Activated CD8-positive, alpha-beta memory T cell treated with anti-CD3 and anti-CD28 coated beads for 24 hours (primary cell): ENCODE measurements at regions not wholly inside any gene's neighbourhood (a gene's known extent, or its start where the extent isn't known, plus 50 kb on each side); places are given as distances from the start of the nearest gene placed in this dataset.

Experiments
- DNase-seq: peaks from one replicate; pipeline ENCODE4 v3.0.0-alpha.2; 2020

- no peak for DNase-seq
Observed at GRCh38 chrX:22396408-22396807, 123.7 kb downstream of the CBLL2 start.

- no peak for DNase-seq
Observed at GRCh38 chrX:22397566-22397965, 124.9 kb downstream of the CBLL2 start.

GRCh38 chrX:22399437-22400192 lies 126.9 kb downstream of the CBLL2 start:
- no peak for DNase-seq

GRCh38 chrX:22404297-22404696 lies 131.6 kb downstream of the CBLL2 start:
- no peak for DNase-seq

GRCh38 chrX:22406201-22406737 lies 133.6 kb downstream of the CBLL2 start:
- DNase-seq = no peak

GRCh38 chrX:22409418-22409817 lies 136.7 kb downstream of the CBLL2 start:
- DNase-seq = no peak

- no peak for DNase-seq
Observed at GRCh38 chrX:22424122-22424915, 151.6 kb downstream of the CBLL2 start.

GRCh38 chrX:22424919-22425318 lies 152.2 kb downstream of the CBLL2 start:
- DNase-seq = no peak

- DNase-seq = no peak
Observed at GRCh38 chrX:22429704-22430103, 157.0 kb downstream of the CBLL2 start.

- no peak for DNase-seq
Observed at GRCh38 chrX:22430701-22431100, 158.0 kb downstream of the CBLL2 start.

- DNase-seq = no peak
Observed at GRCh38 chrX:22433292-22434070, 160.8 kb downstream of the CBLL2 start.

GRCh38 chrX:22445880-22446279 lies 173.2 kb downstream of the CBLL2 start:
- no peak for DNase-seq

GRCh38 chrX:22462959-22463358 lies 190.2 kb downstream of the CBLL2 start:
- DNase-seq = no peak

GRCh38 chrX:22467571-22467970 lies 194.9 kb downstream of the CBLL2 start:
- no peak for DNase-seq

GRCh38 chrX:22481436-22481835 lies 208.7 kb downstream of the CBLL2 start:
- no peak for DNase-seq

GRCh38 chrX:22486296-22486695 lies 213.6 kb downstream of the CBLL2 start:
- DNase-seq = no peak

- DNase-seq = no peak
Observed at GRCh38 chrX:22516893-22517292, 244.2 kb downstream of the CBLL2 start.

- DNase-seq = no peak
Observed at GRCh38 chrX:22520128-22520828, 247.6 kb downstream of the CBLL2 start.

- no peak for DNase-seq
Observed at GRCh38 chrX:22526339-22526738, 253.6 kb downstream of the CBLL2 start.

GRCh38 chrX:22527302-22527701 lies 254.6 kb downstream of the CBLL2 start:
- DNase-seq = no peak

GRCh38 chrX:22533898-22534297 lies 261.2 kb downstream of the CBLL2 start:
- DNase-seq = no peak

- DNase-seq = no peak
Observed at GRCh38 chrX:22534643-22535042, 261.9 kb downstream of the CBLL2 start.
